H1 (cell line): ENCODE measurements at regions not wholly inside any gene's neighbourhood (a gene's known extent, or its start where the extent isn't known, plus 50 kb on each side); places are given as distances from the start of the nearest gene placed in this dataset.

Experiments
- CTCF ChIA-PET: fragments of 300-600 bp; sonication (Branson Sonifier 250); formaldehyde crosslinking; loops from one replicate; lab custom pipeline; 2021; ENCODE audit not compliant: partially characterized antibody; lab: Charles Lee
- POLR2A ChIA-PET: fragments of 300-600 bp; sonication (Branson Sonifier 250); formaldehyde crosslinking; loops from one replicate; lab custom pipeline; 2021; ENCODE audit warnings: inconsistent platforms; ENCODE audit not compliant: partially characterized antibody; lab: Charles Lee
- DNase-seq, 2 experiments: peaks; one replicate each; pipeline versions ENCODE4 v3.0.0 to v3.0.0-alpha.2; 2010 to 2022; ENCODE audit warnings: low spot score in 2 of 2, low read depth in 1 of 2, mixed read lengths in 1 of 2
- FAIRE-seq: peaks from 2 replicates; lab custom pipeline; 2011; peaks lifted over from hg19 to GRCh38; lab: Jason Lieb, UNC
- H2AFZ ChIP-seq: 2 replicates; pipeline ENCODE4 v1.8.1; 2012; ENCODE audit warnings: low read length, inconsistent platforms
- H2AK5ac ChIP-seq: 2 replicates; pipeline ENCODE4 v1.6.1; 2013; ENCODE audit warnings: low read depth, low read length
- H2BK120ac ChIP-seq: replicated peaks from 2 replicates; pipeline ENCODE3; 2013; ENCODE audit warnings: low read depth, low read length, inconsistent platforms
- H2BK12ac ChIP-seq: 2 replicates; pipeline ENCODE4 v1.6.1; 2013; ENCODE audit warnings: low read depth, low read length
- H2BK15ac ChIP-seq: 2 replicates; pipeline ENCODE4 v1.6.1; 2013; ENCODE audit warnings: low read length
- H2BK20ac ChIP-seq: 2 replicates; pipeline ENCODE4 v1.6.1; 2013; ENCODE audit warnings: low read length
- H2BK5ac ChIP-seq: 2 replicates; pipeline ENCODE4 v1.6.1; 2013; ENCODE audit warnings: low read depth, low read length
- H3K14ac ChIP-seq: 2 replicates; pipeline ENCODE4 v1.6.1; 2013; ENCODE audit warnings: inconsistent platforms; ENCODE audit not compliant: insufficient read length
- H3K18ac ChIP-seq: 2 replicates; pipeline ENCODE4 v1.6.1; 2013; ENCODE audit warnings: low read length; ENCODE audit errors: extremely low read depth
- H3K23ac ChIP-seq: 2 replicates; pipeline ENCODE4 v1.6.1; 2013; ENCODE audit warnings: inconsistent platforms; ENCODE audit not compliant: insufficient read length
- H3K23me2 ChIP-seq: 2 replicates; pipeline ENCODE4 v1.6.1; 2013; ENCODE audit warnings: low read depth, low read length
- H3K27ac ChIP-seq: 2 replicates; pipeline ENCODE4 v1.6.1; 2011; ENCODE audit warnings: low read depth, low read length, inconsistent platforms
- H3K27me3 ChIP-seq, 4 experiments: replicated peaks in 1 of 4; 1 replicate in 1 of 4; 2 replicates in 3 of 4; pipeline versions ENCODE4 v1.6.1 to v1.8.1; 2011 to 2013; ENCODE audit warnings: low read length in 3 of 4, mild to moderate bottlenecking in 3 of 4, inconsistent platforms in 2 of 4, mixed read lengths in 2 of 4, moderate library complexity in 1 of 4; ENCODE audit not compliant: control insufficient read depth in 3 of 4, insufficient read depth in 3 of 4; ENCODE audit errors: extremely low read depth in 1 of 4
- H3K36me3 ChIP-seq, 4 experiments: 2 replicates each; pipeline versions ENCODE4 v1.6.1 to v1.8.1; 2011 to 2013; ENCODE audit warnings: mild to moderate bottlenecking in 4 of 4, low read length in 3 of 4, moderate library complexity in 2 of 4, control low read depth in 1 of 4, inconsistent platforms in 1 of 4; ENCODE audit not compliant: insufficient read depth in 4 of 4, control insufficient read depth in 2 of 4
- H3K4ac ChIP-seq: replicated peaks from 2 replicates; pipeline ENCODE3; 2013; ENCODE audit warnings: low read length, low read depth, mixed read lengths, inconsistent platforms; ENCODE audit not compliant: insufficient read length
- H3K4me1 ChIP-seq, 4 experiments: replicated peaks in 1 of 4; 1 replicate in 1 of 4; 2 replicates in 3 of 4; pipeline versions ENCODE4 v1.6.1 to v1.8.1; 2011 to 2013; ENCODE audit warnings: low read length in 3 of 4, inconsistent platforms in 2 of 4, mixed read lengths in 1 of 4; ENCODE audit not compliant: insufficient read depth in 4 of 4, control insufficient read depth in 3 of 4
- H3K4me2 ChIP-seq, 2 experiments: 2 replicates each; pipeline versions ENCODE4 v1.6.1 to v1.8.1; 2011 to 2013; ENCODE audit warnings: low read depth in 2 of 2, low read length in 2 of 2, control low read depth in 1 of 2, inconsistent platforms in 1 of 2, mild to moderate bottlenecking in 1 of 2; ENCODE audit not compliant: insufficient read depth in 1 of 2
- H3K4me3 ChIP-seq, 4 experiments: fragments of 200-600, 300-600 bp in 1 of 4; sonication (generic), shearing (Covaris generic), sonication (Bioruptor Twin) in 1 of 4; 2 replicates each; pipeline versions ENCODE4 v1.5.1 to v1.8.1; 2011 to 2016; ENCODE audit warnings: low read length in 4 of 4, low read depth in 3 of 4, control low read depth in 2 of 4, inconsistent platforms in 2 of 4, mild to moderate bottlenecking in 2 of 4, mixed read lengths in 1 of 4, moderate library complexity in 1 of 4; ENCODE audit not compliant: insufficient read depth in 2 of 4; ENCODE audit errors: extremely low read depth in 1 of 4
- H3K56ac ChIP-seq: replicated peaks from 2 replicates; pipeline ENCODE3; 2013; ENCODE audit warnings: low read depth, mild to moderate bottlenecking, mixed read lengths, low read length, inconsistent platforms; ENCODE audit not compliant: insufficient read length
- H3K79me1 ChIP-seq: 2 replicates; pipeline ENCODE4 v1.6.1; 2013; ENCODE audit warnings: low read depth, low read length, control low read depth
- H3K79me2 ChIP-seq, 2 experiments: 2 replicates each; pipeline versions ENCODE4 v1.6.1 to v1.8.1; 2012 to 2013; ENCODE audit warnings: low read length in 2 of 2, mild to moderate bottlenecking in 2 of 2, inconsistent platforms in 1 of 2; ENCODE audit not compliant: insufficient read depth in 2 of 2, control insufficient read depth in 1 of 2
- H3K9ac ChIP-seq, 4 experiments: replicated peaks in 1 of 4; 1 replicate in 1 of 4; 2 replicates in 3 of 4; pipeline versions ENCODE4 v1.6.1 to v1.8.1; 2011 to 2013; ENCODE audit warnings: low read depth in 3 of 4, low read length in 3 of 4, control low read depth in 2 of 4, mild to moderate bottlenecking in 2 of 4, moderate library complexity in 2 of 4, inconsistent platforms in 1 of 4; ENCODE audit errors: extremely low read depth in 1 of 4
- H3K9me3 ChIP-seq, 2 experiments: 2 replicates each; pipeline versions ENCODE4 v1.6.1 to v1.8.1; 2012 to 2013; ENCODE audit warnings: mild to moderate bottlenecking in 2 of 2, moderate library complexity in 2 of 2, control low read depth in 1 of 2, inconsistent platforms in 1 of 2, low read depth in 1 of 2, low read length in 1 of 2, mixed read lengths in 1 of 2; ENCODE audit not compliant: insufficient read depth in 2 of 2
- H4K20me1 ChIP-seq, 2 experiments: replicated peaks in 1 of 2; 2 replicates each; pipeline versions ENCODE3 to v1.8.1; 2011 to 2013; ENCODE audit warnings: inconsistent platforms in 2 of 2, low read length in 2 of 2, mild to moderate bottlenecking in 1 of 2; ENCODE audit not compliant: insufficient read depth in 2 of 2, control insufficient read depth in 1 of 2
- H4K5ac ChIP-seq: 2 replicates; pipeline ENCODE4 v1.6.1; 2013; ENCODE audit warnings: low read length, low read depth, mixed read lengths, inconsistent platforms; ENCODE audit not compliant: insufficient read length
- H4K8ac ChIP-seq: 2 replicates; pipeline ENCODE4 v1.8.0; 2013; ENCODE audit warnings: mild to moderate bottlenecking, moderate library complexity, low read length, inconsistent platforms; ENCODE audit not compliant: insufficient read depth; ENCODE audit errors: extremely low read depth
- H4K91ac ChIP-seq: replicated peaks from 2 replicates; pipeline ENCODE3; 2013; ENCODE audit warnings: low read length, mixed read lengths, inconsistent platforms; ENCODE audit not compliant: insufficient read length
- BRCA1 ChIP-seq: IDR thresholded peaks from 2 replicates; pipeline ENCODE4 v1.6.1; 2012; ENCODE audit warnings: low read depth, low read length, improper control_type of control experiment
- CHD1 ChIP-seq: IDR thresholded peaks from 2 replicates; pipeline ENCODE4 v1.6.1; 2012; ENCODE audit warnings: low read depth, low read length, improper control_type of control experiment
- CREB1 ChIP-seq: IDR thresholded peaks from 2 replicates; pipeline ENCODE4 v1.6.1; 2012; ENCODE audit warnings: inconsistent platforms
- CTBP2 ChIP-seq: IDR thresholded peaks from 2 replicates; pipeline ENCODE4 v1.7.0; 2011; ENCODE audit warnings: borderline replicate concordance, mild to moderate bottlenecking, moderate library complexity, mixed read lengths, low read length; ENCODE audit not compliant: insufficient read depth, insufficient read length
- EZH2 ChIP-seq: fragments of 200-600 bp; sonication (generic); IDR thresholded peaks from 2 replicates; pipeline ENCODE4 v1.7.1; 2012; ENCODE audit warnings: low read depth, mild to moderate bottlenecking, moderate library complexity, low read length, inconsistent platforms; ENCODE audit not compliant: severe bottlenecking
- GTF2F1 ChIP-seq: IDR thresholded peaks from 2 replicates; pipeline ENCODE4 v1.6.1; 2012; ENCODE audit warnings: low read depth, low read length, improper control_type of control experiment, borderline replicate concordance
- KDM1A ChIP-seq: fragments of 200-600, 300-600 bp; sonication (generic); IDR thresholded peaks from 2 replicates; pipeline ENCODE4 v1.7.1; 2016; ENCODE audit warnings: mild to moderate bottlenecking, low read length, borderline replicate concordance
- POU5F1 ChIP-seq: IDR thresholded peaks from 2 replicates; pipeline ENCODE4 v1.6.1; 2011; ENCODE audit warnings: low read depth, mild to moderate bottlenecking, low read length, moderate library complexity
- RAD21 ChIP-seq, 2 experiments: IDR thresholded peaks in 1 of 2; conservative IDR thresholded peaks in 1 of 2; 2 replicates each; pipeline ENCODE4 v1.6.1; 2011; ENCODE audit warnings: low read depth in 2 of 2, low read length in 2 of 2, improper control_type of control experiment in 1 of 2, inconsistent platforms in 1 of 2, mild to moderate bottlenecking in 1 of 2, moderate library complexity in 1 of 2
- RFX5 ChIP-seq: IDR thresholded peaks from 2 replicates; pipeline ENCODE4 v1.6.1; 2011; ENCODE audit warnings: low read depth, low read length, improper control_type of control experiment, borderline replicate concordance
- RXRA ChIP-seq: IDR thresholded peaks from 2 replicates; pipeline ENCODE4 v1.6.1; 2011; ENCODE audit warnings: low read depth, mild to moderate bottlenecking, low read length, moderate library complexity; ENCODE audit not compliant: insufficient read depth
- SIX5 ChIP-seq: IDR thresholded peaks from 2 replicates; pipeline ENCODE4 v1.6.1; 2011; ENCODE audit warnings: mild to moderate bottlenecking, low read depth, low read length
- SP2 ChIP-seq: IDR thresholded peaks from 2 replicates; pipeline ENCODE4 v1.6.1; 2012; ENCODE audit warnings: mild to moderate bottlenecking, low read length, inconsistent platforms
- SRF ChIP-seq: IDR thresholded peaks from 2 replicates; pipeline ENCODE4 v1.6.1; 2011; ENCODE audit warnings: mild to moderate bottlenecking, low read depth, low read length, moderate library complexity
- TEAD4 ChIP-seq: IDR thresholded peaks from 2 replicates; pipeline ENCODE4 v1.6.1; 2012; ENCODE audit warnings: low read depth, low read length, inconsistent platforms, mixed read lengths
- YY1 ChIP-seq: IDR thresholded peaks from 2 replicates; pipeline ENCODE4 v1.6.1; 2011; ENCODE audit warnings: low read depth, mild to moderate bottlenecking, low read length
- WGBS, 2 experiments: shearing (Covaris generic) in 1 of 2; methylation state at CpG; one replicate each; pipeline versions ENCODE4 v1.1.6 to v1.1.7; 2013 to 2015; ENCODE audit warnings: low lambda C conversion rate in 2 of 2, mixed read lengths in 2 of 2, inconsistent platforms in 1 of 2, low coverage in 1 of 2, missing lambda C conversion rate in 1 of 2; ENCODE audit not compliant: insufficient replicate concordance in 2 of 2, insufficient coverage in 1 of 2, insufficient read length in 1 of 2; ENCODE audit errors: extremely low coverage in 1 of 2, missing lambda C conversion rate in 1 of 2; 5-methylcytosine and 5-hydroxymethylcytosine counted together

GRCh38 chr12:116406529-116406928, 129.0 kb upstream of the MED13L start:
- H3K36me3 ChIP-seq: no peaks in the 10 kb centered on the region
- H3K27me3 ChIP-seq: no peaks in the 10 kb centered on the region
- peaks cover 0 to 3% (median 0%) of the 10 kb centered on the region in 4 experiments; a peak in 2 of 7 replicates for H3K4me1 ChIP-seq
- no peaks in the 10 kb centered on the region for H3K79me1 ChIP-seq
- no peak overlapping the region for H3K27ac ChIP-seq
- H3K56ac ChIP-seq: no peak overlapping the region
- DNase-seq (peak; percentile 47 to 50), FAIRE-seq (no peak)
- no peak overlapping the region for H3K23ac ChIP-seq
- H2BK15ac ChIP-seq: no peak overlapping the region
- H3K23me2 ChIP-seq: no peaks in the 10 kb centered on the region
- H4K20me1 ChIP-seq: no peaks in the 10 kb centered on the region
- H4K5ac ChIP-seq: no peak overlapping the region
- ChIA-PET POLR2A (interaction anchor here (0.7 kb wide), 1 partner anchor 117 kb away, joined by 3 read pairs; no protein-coding TSS in a partner anchor), CTCF (interaction anchor here (0.5 to 1.5 kb wide), 12 partner anchors 10 to 407 kb away, joined by 3 to 4 read pairs (median 3); no protein-coding TSS in a partner anchor)
- no peak overlapping the region for H2AFZ ChIP-seq
- no peak overlapping the region for H4K8ac ChIP-seq
- no peak overlapping the region for H3K18ac ChIP-seq
- no peaks in the 10 kb centered on the region for H3K79me2 ChIP-seq
- no peak overlapping the region for H2BK12ac ChIP-seq
- H3K9ac ChIP-seq: no peak overlapping the region
- H3K4me3 ChIP-seq: no peak overlapping the region
- no peak overlapping the region for H2BK20ac ChIP-seq
- H4K91ac ChIP-seq: no peak overlapping the region
- H3K14ac ChIP-seq: no peak overlapping the region
- no peak overlapping the region for H2BK120ac ChIP-seq
- no peaks in the 10 kb centered on the region for H3K9me3 ChIP-seq
- no peak overlapping the region for H2AK5ac ChIP-seq
- H2BK5ac ChIP-seq: no peak overlapping the region
- no peak overlapping the region for H3K4me2 ChIP-seq
- 43% methylated on average over 3 of the region's 3 CpGs; no CpG with 5 or more reads in 1 of the 2 experiments for WGBS, 2 experiments
- H3K4ac ChIP-seq: no peak overlapping the region
- TF ChIP-seq RXRA (no peak), RAD21 (IDR thresholded peaks at IDR 0.05 in 1 of 2, conservative IDR thresholded peaks at IDR 0.05 in 1 of 2; ENCODE audit: low read depth in 2 of 2, low read length in 2 of 2) (peak; percentile 47 to 61), YY1 (no peak), GTF2F1 (no peak), SIX5 (no peak), SRF (no peak), POU5F1 (no peak), CREB1 (no peak), CHD1 (no peak), BRCA1 (no peak), RFX5 (no peak), CTBP2 (no peak), TEAD4 (no peak), EZH2 (no peak), KDM1A (no peak), SP2 (no peak)
